Epithelial cell of proximal tubule (primary cell): ENCODE measurements at regions not wholly inside any gene's neighbourhood (a gene's known extent, or its start where the extent isn't known, plus 50 kb on each side); places are given as distances from the start of the nearest gene placed in this dataset.

Experiments used
- DNase-seq: peaks from one replicate; pipeline ENCODE4 v3.0.0-alpha.2; 2011; ENCODE audit warnings: low read depth
- H3K4me3 ChIP-seq: 2 replicates; pipeline ENCODE4 v1.5.1; 2011; ENCODE audit warnings: low read depth, mild to moderate bottlenecking, low read length
- TF ChIP-seq, protein P1 (sequence below): conservative IDR thresholded peaks from 2 replicates; pipeline ENCODE4 v1.5.1; 2012; ENCODE audit warnings: low read depth, mild to moderate bottlenecking, low read length

DNA sequence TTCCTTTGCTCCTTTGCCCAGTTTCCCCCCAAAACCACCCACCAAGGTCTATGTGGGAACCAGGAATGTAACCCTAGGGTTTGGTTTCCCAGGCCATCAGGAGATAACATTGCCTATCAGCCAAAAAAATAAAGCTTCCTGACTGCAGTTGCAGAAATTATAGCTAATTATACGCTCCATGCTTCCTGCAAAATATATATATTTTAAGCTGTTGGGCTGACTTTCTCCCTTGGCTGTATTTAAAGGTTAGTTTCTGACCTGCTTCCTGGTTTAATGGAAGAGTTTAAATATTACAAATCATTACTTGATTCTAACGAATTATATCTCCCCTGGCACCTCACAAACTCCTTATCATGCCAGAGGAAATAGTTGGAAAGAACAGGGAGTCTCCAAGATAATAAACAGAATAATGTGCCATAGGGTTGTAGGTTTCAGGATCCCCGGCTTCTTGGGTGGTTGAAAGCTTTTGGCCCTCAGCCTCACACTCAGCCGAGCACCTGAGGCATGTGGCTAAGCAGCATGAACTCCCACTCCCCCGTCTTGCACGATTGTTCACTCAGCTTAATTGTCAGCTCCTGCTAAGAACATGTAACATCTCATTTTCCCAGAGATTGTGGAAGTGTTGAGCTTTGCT is 79.9 kb downstream of the FZD1 start:
- TF ChIP-seq, protein P1, sequence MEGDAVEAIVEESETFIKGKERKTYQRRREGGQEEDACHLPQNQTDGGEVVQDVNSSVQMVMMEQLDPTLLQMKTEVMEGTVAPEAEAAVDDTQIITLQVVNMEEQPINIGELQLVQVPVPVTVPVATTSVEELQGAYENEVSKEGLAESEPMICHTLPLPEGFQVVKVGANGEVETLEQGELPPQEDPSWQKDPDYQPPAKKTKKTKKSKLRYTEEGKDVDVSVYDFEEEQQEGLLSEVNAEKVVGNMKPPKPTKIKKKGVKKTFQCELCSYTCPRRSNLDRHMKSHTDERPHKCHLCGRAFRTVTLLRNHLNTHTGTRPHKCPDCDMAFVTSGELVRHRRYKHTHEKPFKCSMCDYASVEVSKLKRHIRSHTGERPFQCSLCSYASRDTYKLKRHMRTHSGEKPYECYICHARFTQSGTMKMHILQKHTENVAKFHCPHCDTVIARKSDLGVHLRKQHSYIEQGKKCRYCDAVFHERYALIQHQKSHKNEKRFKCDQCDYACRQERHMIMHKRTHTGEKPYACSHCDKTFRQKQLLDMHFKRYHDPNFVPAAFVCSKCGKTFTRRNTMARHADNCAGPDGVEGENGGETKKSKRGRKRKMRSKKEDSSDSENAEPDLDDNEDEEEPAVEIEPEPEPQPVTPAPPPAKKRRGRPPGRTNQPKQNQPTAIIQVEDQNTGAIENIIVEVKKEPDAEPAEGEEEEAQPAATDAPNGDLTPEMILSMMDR: no peak
- DNase-seq: no peak
- no peak overlapping the region for H3K4me3 ChIP-seq

DNA sequence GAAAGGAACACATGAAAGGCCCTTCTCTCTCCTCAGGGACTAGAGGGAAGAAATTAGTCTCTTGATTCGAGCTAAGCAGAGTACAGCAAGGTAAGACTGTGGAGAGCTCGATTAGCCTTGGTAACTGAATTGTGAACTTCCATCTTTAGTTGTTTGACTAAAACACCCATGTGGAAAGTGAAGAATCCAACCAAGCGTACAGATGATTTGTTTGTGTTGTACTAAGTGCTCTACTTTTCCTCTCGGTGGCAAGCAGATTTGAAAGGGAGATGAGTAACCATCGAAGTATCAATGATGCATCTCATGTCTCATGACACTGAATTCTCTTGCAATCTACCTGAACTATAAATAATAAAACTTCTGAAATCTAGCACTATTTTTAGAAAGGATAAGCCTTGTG is 80.7 kb downstream of the FZD1 start:
- no peak overlapping the region for H3K4me3 ChIP-seq
- TF ChIP-seq, protein P1: no peak
- DNase-seq: peak; percentile 91

DNA sequence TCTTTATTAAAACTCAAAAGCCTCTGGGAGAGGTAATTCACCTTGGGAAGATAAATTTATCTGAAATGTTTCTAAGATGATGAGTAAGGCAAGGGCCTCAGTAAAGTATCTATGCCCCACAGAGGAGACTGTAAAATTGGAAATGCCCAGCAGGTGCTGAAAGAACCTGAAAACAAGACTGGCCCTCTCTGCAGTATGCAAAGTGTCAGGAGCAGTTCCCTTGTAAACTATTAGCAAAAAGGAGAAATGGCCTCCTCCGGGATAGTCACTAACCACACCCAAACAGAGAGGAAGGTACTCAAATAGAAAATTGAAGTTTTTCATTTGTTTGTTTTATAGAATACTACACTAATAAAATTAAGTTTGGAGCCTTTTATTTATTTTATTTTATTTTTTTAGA is 81.2 kb downstream of the FZD1 start:
- H3K4me3 ChIP-seq: no peak overlapping the region
- TF ChIP-seq, protein P1: peak; percentile 25
- no peak for DNase-seq

DNA sequence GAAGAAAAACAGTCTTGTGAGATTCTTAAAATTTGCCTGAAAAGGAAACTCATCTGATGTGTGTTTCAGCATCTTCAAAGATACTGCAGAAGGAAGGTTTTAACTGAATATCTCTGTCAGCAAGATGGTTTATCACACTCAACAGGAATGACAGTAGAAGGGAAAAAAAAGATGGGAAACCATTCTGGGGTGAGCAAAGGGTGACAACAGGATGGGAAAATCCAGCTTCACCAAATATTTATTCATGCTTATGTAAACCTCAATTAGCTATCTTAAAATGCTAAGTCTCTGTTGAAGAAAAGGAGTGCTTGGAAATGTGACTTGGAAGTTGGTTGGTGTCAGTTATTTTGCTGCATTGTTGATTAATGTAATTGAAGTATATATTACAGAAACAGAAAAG is 82.2 kb downstream of the FZD1 start:
- no peak overlapping the region for H3K4me3 ChIP-seq
- DNase-seq: no peak
- TF ChIP-seq, protein P1: no peak

DNA sequence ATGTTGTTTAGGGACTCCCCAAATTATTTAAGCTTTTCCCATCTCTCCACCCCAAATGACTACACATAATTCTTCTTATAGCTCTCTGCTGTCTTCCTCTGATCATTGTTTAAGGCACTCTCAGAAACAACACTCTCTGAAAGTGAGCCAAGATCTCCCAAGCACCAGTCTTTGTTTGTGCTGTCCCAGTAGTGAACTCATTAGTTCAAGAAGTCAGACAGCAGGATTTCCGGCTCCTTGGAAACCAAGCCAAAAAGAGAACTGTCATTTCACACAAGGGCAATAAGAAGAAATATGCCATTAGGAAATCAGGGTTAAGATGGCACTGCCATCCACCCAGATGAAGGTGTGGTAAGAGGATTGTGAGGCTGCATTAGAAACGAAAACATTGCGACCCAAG is 83.1 kb downstream of the FZD1 start:
- H3K4me3 ChIP-seq: no peak overlapping the region
- TF ChIP-seq, protein P1: no peak
- DNase-seq: no peak

DNA sequence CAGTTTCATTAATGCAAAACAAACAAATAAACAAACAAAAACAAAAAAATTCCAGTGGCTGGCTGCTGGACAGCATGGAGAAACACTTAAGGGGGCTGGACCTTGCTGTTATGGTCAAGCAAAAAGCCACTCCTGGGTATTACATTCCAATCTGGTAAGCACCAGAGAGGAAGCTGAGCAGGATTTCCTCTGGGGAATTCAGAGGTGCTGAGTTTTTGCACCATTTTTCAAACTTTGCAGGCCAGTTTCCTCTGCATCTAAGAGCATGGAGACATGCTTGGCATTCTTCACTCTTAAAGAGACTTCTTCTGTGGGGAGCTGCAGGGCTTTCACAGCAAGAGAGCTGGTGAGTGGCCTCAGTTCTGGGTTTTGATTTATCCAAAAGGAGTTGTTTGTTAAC is 84.5 kb downstream of the FZD1 start:
- H3K4me3 ChIP-seq: no peak overlapping the region
- DNase-seq: no peak
- TF ChIP-seq, protein P1: no peak

DNA sequence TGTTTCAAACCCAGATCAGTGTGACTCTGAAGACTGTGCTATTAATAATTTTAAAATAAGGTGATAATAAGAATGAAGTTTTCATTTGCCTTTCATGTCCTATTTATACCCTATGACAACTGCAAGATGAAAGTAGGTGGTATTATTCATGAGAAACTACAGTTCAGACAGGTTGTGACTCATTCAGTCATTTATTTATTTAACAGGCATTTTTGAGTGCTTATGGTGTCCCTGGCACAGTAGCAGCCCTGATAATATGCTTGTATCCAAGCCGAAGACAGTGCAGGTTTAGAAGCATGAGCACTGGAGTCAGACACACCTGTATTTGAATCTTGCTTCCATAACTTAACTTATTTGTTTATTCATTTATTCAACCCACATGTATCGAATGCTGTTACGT is 87.1 kb downstream of the FZD1 start:
- peak; percentile 68 for DNase-seq
- no peak overlapping the region for H3K4me3 ChIP-seq
- TF ChIP-seq, protein P1: no peak
